ENCODE measurements at regions not wholly inside any gene's neighbourhood (a gene's known extent, or its start where the extent isn't known, plus 50 kb on each side); places are given as distances from the start of the nearest gene placed in this dataset.

GRCh38 chr3:110478377-110479054, 593.1 kb upstream of the NECTIN3 start:
- Histone ChIP-seq H3K4me3 (no peak overlapping the region), H3K27ac (no peak overlapping the region), H3K9me3 (no peaks in the 10 kb centered on the region), H3K36me3 (no peaks in the 10 kb centered on the region), H3K4me1 (replicated peaks) (no peaks in the 10 kb centered on the region), H3K27me3 (replicated peaks; ENCODE audit: insufficient read depth) (no peaks in the 10 kb centered on the region)
- no peak for DNase-seq (ENCODE audit: low spot score)
- intact Hi-C loops (cut with DNase I) = no loop called here
- TF ChIP-seq POLR2A (IDR thresholded peaks at IDR 0.05) (no peak), POLR2AphosphoS5 (IDR thresholded peaks at IDR 0.05) (no peak), CTCF (IDR thresholded peaks at IDR 0.05) (no peak)
- WGBS = 94% methylated on average over 4 of the region's 4 CpGs

GRCh38 chr3:110479731-110480130, 591.9 kb upstream of the NECTIN3 start:
- no peak overlapping the region for H3K27ac ChIP-seq
- no peak overlapping the region for H3K4me3 ChIP-seq
- no peaks in the 10 kb centered on the region for H3K4me1 ChIP-seq (replicated peaks)
- no peak for DNase-seq (ENCODE audit: low spot score)
- WGBS = 53% methylated on average over 2 of the region's 2 CpGs
- H3K9me3 ChIP-seq = no peaks in the 10 kb centered on the region
- no peaks in the 10 kb centered on the region for H3K36me3 ChIP-seq
- intact Hi-C loops (cut with DNase I) = no loop called here
- no peaks in the 10 kb centered on the region for H3K27me3 ChIP-seq (replicated peaks; ENCODE audit: insufficient read depth)
- TF ChIP-seq CTCF (IDR thresholded peaks at IDR 0.05) (no peak), POLR2A (IDR thresholded peaks at IDR 0.05) (no peak), POLR2AphosphoS5 (IDR thresholded peaks at IDR 0.05) (no peak)

- intact Hi-C loops (cut with DNase I) = no loop called here
- 96% methylated on average over 2 of the region's 2 CpGs for WGBS
- no peak for DNase-seq (ENCODE audit: low spot score)
- Histone ChIP-seq H3K36me3 (no peaks in the 10 kb centered on the region), H3K27me3 (replicated peaks; ENCODE audit: insufficient read depth) (no peaks in the 10 kb centered on the region), H3K9me3 (no peaks in the 10 kb centered on the region), H3K27ac (no peak overlapping the region), H3K4me1 (replicated peaks) (no peaks in the 10 kb centered on the region), H3K4me3 (no peak overlapping the region)
- TF ChIP-seq POLR2A (IDR thresholded peaks at IDR 0.05) = no peak
- no peak for TF ChIP-seq CTCF (IDR thresholded peaks at IDR 0.05)
- no peak for TF ChIP-seq POLR2AphosphoS5 (IDR thresholded peaks at IDR 0.05)
Measured at GRCh38 chr3:110485389-110485788, 586.2 kb upstream of the NECTIN3 start.

- TF ChIP-seq POLR2A (IDR thresholded peaks at IDR 0.05) (no peak), CTCF (IDR thresholded peaks at IDR 0.05) (no peak), POLR2AphosphoS5 (IDR thresholded peaks at IDR 0.05) (no peak)
Measured at GRCh38 chr3:110487840-110488239, 583.8 kb upstream of the NECTIN3 start.

GRCh38 chr3:110491413-110491812, 580.2 kb upstream of the NECTIN3 start:
- no peak overlapping the region for H3K4me3 ChIP-seq
- no peaks in the 10 kb centered on the region for H3K4me1 ChIP-seq (replicated peaks)
- no peaks in the 10 kb centered on the region for H3K36me3 ChIP-seq
- intact Hi-C loops (cut with DNase I) = no loop called here
- 93% methylated on average over 4 of the region's 4 CpGs for WGBS
- no peak for DNase-seq (ENCODE audit: low spot score)
- no peaks in the 10 kb centered on the region for H3K27me3 ChIP-seq (replicated peaks; ENCODE audit: insufficient read depth)
- H3K9me3 ChIP-seq = no peaks in the 10 kb centered on the region
- no peak for TF ChIP-seq CTCF (IDR thresholded peaks at IDR 0.05)
- no peak for TF ChIP-seq POLR2A (IDR thresholded peaks at IDR 0.05)
- TF ChIP-seq POLR2AphosphoS5 (IDR thresholded peaks at IDR 0.05) = no peak
- H3K27ac ChIP-seq = no peak overlapping the region

More at GRCh38 chr3:110487840-110488239, 583.8 kb upstream of the NECTIN3 start:
- H3K36me3 ChIP-seq = no peaks in the 10 kb centered on the region
- no peaks in the 10 kb centered on the region for H3K9me3 ChIP-seq
- H3K27me3 ChIP-seq (replicated peaks; ENCODE audit: insufficient read depth) = no peaks in the 10 kb centered on the region
- intact Hi-C loops (cut with DNase I) = no loop called here
- no peak overlapping the region for H3K27ac ChIP-seq
- H3K4me1 ChIP-seq (replicated peaks) = no peaks in the 10 kb centered on the region
- no peak overlapping the region for H3K4me3 ChIP-seq
- no peak for DNase-seq (ENCODE audit: low spot score)
- WGBS = 75% methylated on average over 1 of the region's 1 CpG

All from prostate gland (tissue), 2 donors.